Mesendoderm (in vitro differentiated cells): ENCODE measurements at regions not wholly inside any gene's neighbourhood (a gene's known extent, or its start where the extent isn't known, plus 50 kb on each side); places are given as distances from the start of the nearest gene placed in this dataset.

Source experiments
- DNase-seq: peaks from one replicate; pipeline ENCODE4 v3.0.0; 2013
- H2AK5ac ChIP-seq: 2 replicates; pipeline ENCODE4 v1.6.1; 2013; ENCODE audit warnings: low read length, inconsistent platforms
- H2BK120ac ChIP-seq: 2 replicates; pipeline ENCODE4 v1.6.1; 2013; ENCODE audit warnings: low read depth, mild to moderate bottlenecking, low read length, moderate library complexity, mixed read lengths
- H2BK15ac ChIP-seq: replicated peaks from 2 replicates; pipeline ENCODE4 v1.6.1; 2013; ENCODE audit warnings: low read depth, mild to moderate bottlenecking, moderate library complexity
- H2BK5ac ChIP-seq: 2 replicates; pipeline ENCODE4 v1.6.1; 2013; ENCODE audit warnings: low read length, inconsistent platforms
- H3K18ac ChIP-seq: 2 replicates; pipeline ENCODE4 v1.6.1; 2013; ENCODE audit warnings: mild to moderate bottlenecking, low read length, mixed read lengths
- H3K23ac ChIP-seq: one replicate; pipeline ENCODE4 v1.6.1; 2013; ENCODE audit warnings: low read length
- H3K27ac ChIP-seq: 2 replicates; pipeline ENCODE4 v1.5.1; 2013; ENCODE audit warnings: low read depth, mild to moderate bottlenecking, inconsistent platforms, low read length, moderate library complexity
- H3K27me3 ChIP-seq: 2 replicates; pipeline ENCODE4 v1.6.1; 2013; ENCODE audit warnings: low read length, control low read depth, mild to moderate bottlenecking, inconsistent platforms; ENCODE audit not compliant: insufficient read depth, poor library complexity
- H3K36me3 ChIP-seq: 2 replicates; pipeline ENCODE4 v1.6.1; 2013; ENCODE audit warnings: low read length, inconsistent platforms; ENCODE audit not compliant: control insufficient read depth, insufficient read depth
- H3K4ac ChIP-seq: one replicate; pipeline ENCODE4 v1.6.1; 2013; ENCODE audit warnings: low read depth, mild to moderate bottlenecking, low read length, moderate library complexity
- H3K4me1 ChIP-seq: 2 replicates; pipeline ENCODE4 v1.6.1; 2013; ENCODE audit warnings: low read depth, low read length, inconsistent platforms; ENCODE audit not compliant: control insufficient read depth
- H3K4me2 ChIP-seq: 2 replicates; pipeline ENCODE4 v1.6.1; 2013; ENCODE audit warnings: low read length
- H3K4me3 ChIP-seq: 2 replicates; pipeline ENCODE4 v1.5.1; 2013; ENCODE audit warnings: mild to moderate bottlenecking, low read length
- H3K56ac ChIP-seq: one replicate; pipeline ENCODE4 v1.6.1; 2013; ENCODE audit warnings: low read length
- H3K79me1 ChIP-seq: 2 replicates; pipeline ENCODE4 v1.6.1; 2013; ENCODE audit warnings: low read length, inconsistent platforms
- H3K79me2 ChIP-seq: 2 replicates; pipeline ENCODE4 v1.6.1; 2013; ENCODE audit warnings: mild to moderate bottlenecking, low read length; ENCODE audit not compliant: control insufficient read depth, insufficient read depth
- H3K9ac ChIP-seq: 2 replicates; pipeline ENCODE4 v1.6.1; 2013; ENCODE audit warnings: low read length, inconsistent platforms
- H4K5ac ChIP-seq: one replicate; pipeline ENCODE4 v1.6.1; 2013; ENCODE audit warnings: low read length
- H4K8ac ChIP-seq: one replicate; pipeline ENCODE4 v1.6.1; 2013; ENCODE audit warnings: low read depth, mild to moderate bottlenecking, control low read depth, low read length, moderate library complexity
- WGBS: extraction: QIAGEN DNeasy Blood & Tissue Kit; methylation state at CpG from one replicate; pipeline ENCODE4 v1.1.7; 2013; ENCODE audit warnings: low lambda C conversion rate, missing lambda C conversion rate; ENCODE audit not compliant: insufficient coverage; ENCODE audit errors: extremely low coverage; 5-methylcytosine and 5-hydroxymethylcytosine counted together

DNA sequence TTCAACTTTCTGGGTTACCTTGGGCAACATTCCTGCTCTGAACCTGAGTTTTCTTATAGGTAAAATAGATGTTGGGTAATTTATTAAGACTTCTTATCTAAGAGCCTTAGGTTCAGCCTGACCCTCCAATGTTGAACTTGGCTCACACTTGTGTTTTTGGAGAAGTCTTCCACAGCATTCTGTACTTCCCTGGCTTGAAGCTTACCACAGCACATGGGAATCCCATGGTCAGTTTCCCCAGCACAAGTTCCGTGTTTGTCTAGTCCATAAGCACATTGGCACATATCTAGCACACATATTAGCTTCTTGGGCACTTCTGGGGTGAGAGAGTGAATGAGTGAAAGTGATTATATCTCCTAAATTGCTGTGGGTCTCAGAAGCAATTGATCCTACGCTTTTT is 782.5 kb upstream of the HS6ST1 start:
- Histone ChIP-seq H2BK15ac (no peak overlapping the region), H3K4me1 (no peaks in the 10 kb centered on the region), H4K5ac (no peak overlapping the region), H3K9ac (no peak overlapping the region), H3K4me2 (no peak overlapping the region), H2AK5ac (no peak overlapping the region), H2BK5ac (no peak overlapping the region), H3K23ac (no peak overlapping the region), H3K56ac (no peak overlapping the region), H3K79me1 (no peaks in the 10 kb centered on the region), H4K8ac (no peak overlapping the region), H2BK120ac (no peak overlapping the region), H3K4ac (no peak overlapping the region), H3K36me3 (no peaks in the 10 kb centered on the region), H3K27ac (no peak overlapping the region), H3K27me3 (no peaks in the 10 kb centered on the region), H3K4me3 (no peak overlapping the region), H3K79me2 (no peaks in the 10 kb centered on the region), H3K18ac (no peak overlapping the region)
- no peak for DNase-seq
- WGBS = no CpG with 5 or more reads among the region's 2 CpGs

DNA sequence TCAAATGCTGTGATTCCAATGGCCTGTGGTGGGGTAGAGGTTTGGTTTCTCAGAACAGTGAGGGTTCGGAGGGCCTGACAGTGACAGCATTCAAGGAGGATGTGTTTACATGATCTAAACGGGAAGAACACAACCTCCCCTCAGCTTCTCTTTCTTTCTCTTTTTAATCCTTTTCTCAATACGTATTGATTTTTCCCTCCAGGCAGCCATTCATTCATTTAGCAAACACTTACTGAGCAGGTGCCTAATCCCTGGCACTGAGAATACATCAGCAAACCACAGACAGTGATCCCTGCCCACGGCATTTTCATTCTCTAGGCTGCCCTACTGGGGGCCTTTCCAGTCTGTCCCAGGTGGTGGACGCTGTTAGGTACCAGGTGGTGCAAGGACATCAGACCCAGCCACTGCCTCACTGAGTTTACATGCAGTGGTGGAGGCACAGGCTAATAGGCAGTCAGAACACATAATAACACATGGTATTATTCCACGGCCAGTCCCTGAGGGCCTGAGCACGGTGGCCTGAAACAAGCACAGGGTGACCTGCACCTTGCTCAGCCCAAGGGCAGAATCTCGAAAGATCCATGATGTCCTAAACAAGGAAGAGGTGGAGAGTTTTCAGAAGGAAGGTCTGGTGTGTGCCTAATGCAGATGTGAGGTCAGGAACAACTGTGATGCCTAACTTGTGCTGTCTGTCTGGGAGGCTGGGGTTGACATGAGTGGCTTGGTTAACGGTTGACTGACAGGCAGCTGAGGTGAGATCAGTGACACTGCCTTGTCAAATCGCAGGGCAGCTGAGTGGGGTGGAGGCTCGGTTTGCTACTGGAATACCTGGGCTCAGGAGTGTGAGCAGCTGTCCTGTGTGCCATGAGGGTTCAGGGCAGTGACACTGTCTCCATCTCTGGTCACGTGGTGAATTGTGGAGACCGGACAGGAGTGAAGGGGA is 785.5 kb upstream of the HS6ST1 start:
- no peak overlapping the region for H3K23ac ChIP-seq
- no peak overlapping the region for H2BK15ac ChIP-seq
- H3K9ac ChIP-seq = no peak overlapping the region
- WGBS = no CpG with 5 or more reads among the region's 13 CpGs
- H2AK5ac ChIP-seq = no peak overlapping the region
- no peak overlapping the region for H3K4me3 ChIP-seq
- H3K27ac ChIP-seq = no peak overlapping the region
- no peak overlapping the region for H4K5ac ChIP-seq
- H3K18ac ChIP-seq = no peak overlapping the region
- no peak overlapping the region for H3K56ac ChIP-seq
- no peaks in the 10 kb centered on the region for H3K36me3 ChIP-seq
- no peak overlapping the region for H4K8ac ChIP-seq
- no peaks in the 10 kb centered on the region for H3K79me1 ChIP-seq
- H2BK5ac ChIP-seq = no peak overlapping the region
- H2BK120ac ChIP-seq = no peak overlapping the region
- no peak overlapping the region for H3K4ac ChIP-seq
- no peaks in the 10 kb centered on the region for H3K27me3 ChIP-seq
- H3K4me1 ChIP-seq = no peaks in the 10 kb centered on the region
- no peaks in the 10 kb centered on the region for H3K79me2 ChIP-seq
- no peak for DNase-seq
- no peak overlapping the region for H3K4me2 ChIP-seq

DNA sequence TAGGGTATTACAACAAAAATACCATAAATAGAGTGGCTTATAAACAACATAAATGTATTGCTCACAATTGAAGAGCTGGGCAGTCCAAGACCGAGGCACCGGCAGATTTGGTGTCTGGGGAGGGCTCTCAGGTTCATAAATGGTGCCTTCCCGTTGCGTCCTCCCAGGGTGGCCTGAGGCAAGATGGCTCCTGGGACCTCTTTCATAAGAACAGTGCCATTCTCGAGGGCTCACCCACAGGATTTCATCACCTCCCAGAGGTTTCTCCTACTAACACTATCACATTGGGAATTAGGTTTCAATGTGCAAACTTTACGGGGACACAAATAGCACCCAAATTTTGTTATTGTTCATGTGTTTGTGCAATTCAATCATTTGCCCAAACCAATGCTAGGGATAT is 793.5 kb upstream of the HS6ST1 start:
- no peak overlapping the region for H2AK5ac ChIP-seq
- no peak overlapping the region for H2BK120ac ChIP-seq
- no peak overlapping the region for H3K4me3 ChIP-seq
- DNase-seq = no peak
- H2BK5ac ChIP-seq = no peak overlapping the region
- H3K4ac ChIP-seq = no peak overlapping the region
- no peaks in the 10 kb centered on the region for H3K27me3 ChIP-seq
- H3K79me1 ChIP-seq = no peaks in the 10 kb centered on the region
- H3K36me3 ChIP-seq = no peaks in the 10 kb centered on the region
- H4K8ac ChIP-seq = no peak overlapping the region
- H3K23ac ChIP-seq = no peak overlapping the region
- H3K56ac ChIP-seq = no peak overlapping the region
- no peak overlapping the region for H4K5ac ChIP-seq
- H2BK15ac ChIP-seq = no peak overlapping the region
- H3K4me1 ChIP-seq = no peaks in the 10 kb centered on the region
- no peak overlapping the region for H3K4me2 ChIP-seq
- no peak overlapping the region for H3K9ac ChIP-seq
- no peak overlapping the region for H3K18ac ChIP-seq
- WGBS = no CpG with 5 or more reads among the region's 6 CpGs
- no peaks in the 10 kb centered on the region for H3K79me2 ChIP-seq
- no peak overlapping the region for H3K27ac ChIP-seq

DNA sequence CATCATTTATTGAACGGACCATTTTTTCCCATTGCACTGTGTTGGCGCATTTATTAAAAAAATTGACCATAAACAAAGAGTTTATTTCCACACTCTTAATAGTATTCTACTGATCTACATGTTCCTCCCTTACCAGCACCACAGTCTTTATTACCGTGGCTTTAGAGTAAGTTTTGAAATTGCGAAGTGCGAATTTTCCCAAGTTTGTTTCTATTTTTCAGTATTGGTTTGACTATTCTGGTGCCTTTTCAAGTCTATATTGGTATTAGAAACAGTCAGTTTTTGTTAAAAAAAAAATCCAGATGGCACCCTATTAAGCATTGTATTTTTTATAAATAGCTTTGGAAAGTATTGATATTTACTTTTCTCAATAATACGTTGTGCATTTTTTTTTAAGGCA is 795.1 kb upstream of the HS6ST1 start:
- Histone ChIP-seq H3K4me3 (no peak overlapping the region), H3K9ac (no peak overlapping the region), H3K4ac (no peak overlapping the region), H3K56ac (no peak overlapping the region), H3K36me3 (no peaks in the 10 kb centered on the region), H3K27ac (no peak overlapping the region), H2BK5ac (no peak overlapping the region), H3K79me1 (no peaks in the 10 kb centered on the region), H2BK120ac (no peak overlapping the region), H3K18ac (no peak overlapping the region), H3K4me2 (no peak overlapping the region), H3K79me2 (no peaks in the 10 kb centered on the region), H4K8ac (no peak overlapping the region), H3K4me1 (no peaks in the 10 kb centered on the region), H3K27me3 (no peaks in the 10 kb centered on the region), H4K5ac (no peak overlapping the region), H2BK15ac (no peak overlapping the region), H2AK5ac (no peak overlapping the region), H3K23ac (no peak overlapping the region)
- no CpG with 5 or more reads among the region's 6 CpGs for WGBS
- no peak for DNase-seq

DNA sequence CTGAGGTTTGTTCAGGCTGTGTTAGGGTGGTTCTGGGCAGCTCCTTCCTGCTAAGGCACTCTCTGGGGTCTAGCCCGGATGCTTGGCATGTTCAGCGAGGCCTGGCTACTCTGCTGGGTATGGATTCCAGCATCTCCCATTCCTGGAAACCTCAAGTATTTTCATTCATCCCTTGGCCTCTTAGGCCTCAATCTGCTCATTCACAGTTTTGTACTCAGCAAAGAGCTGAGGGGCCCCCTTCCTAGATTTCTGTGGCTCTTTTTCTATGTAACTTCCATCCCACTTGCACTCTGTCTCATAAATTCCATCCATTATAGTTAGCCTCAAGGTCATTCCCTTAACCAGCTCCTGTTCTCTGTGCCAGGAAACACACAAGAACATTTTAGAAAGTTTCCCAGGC is 798.8 kb upstream of the HS6ST1 start:
- no CpG with 5 or more reads among the region's 2 CpGs for WGBS
- H2BK120ac ChIP-seq = no peak overlapping the region
- no peak overlapping the region for H3K4me2 ChIP-seq
- H2BK15ac ChIP-seq = no peak overlapping the region
- H3K4me1 ChIP-seq = no peaks in the 10 kb centered on the region
- no peaks in the 10 kb centered on the region for H3K27me3 ChIP-seq
- no peak overlapping the region for H3K27ac ChIP-seq
- H4K8ac ChIP-seq = no peak overlapping the region
- no peaks in the 10 kb centered on the region for H3K79me1 ChIP-seq
- no peak overlapping the region for H3K4me3 ChIP-seq
- H3K36me3 ChIP-seq = no peaks in the 10 kb centered on the region
- H2BK5ac ChIP-seq = no peak overlapping the region
- H3K9ac ChIP-seq = no peak overlapping the region
- no peak overlapping the region for H3K18ac ChIP-seq
- no peak overlapping the region for H3K23ac ChIP-seq
- H4K5ac ChIP-seq = no peak overlapping the region
- no peak for DNase-seq
- no peaks in the 10 kb centered on the region for H3K79me2 ChIP-seq
- no peak overlapping the region for H3K56ac ChIP-seq
- no peak overlapping the region for H2AK5ac ChIP-seq
- no peak overlapping the region for H3K4ac ChIP-seq

DNA sequence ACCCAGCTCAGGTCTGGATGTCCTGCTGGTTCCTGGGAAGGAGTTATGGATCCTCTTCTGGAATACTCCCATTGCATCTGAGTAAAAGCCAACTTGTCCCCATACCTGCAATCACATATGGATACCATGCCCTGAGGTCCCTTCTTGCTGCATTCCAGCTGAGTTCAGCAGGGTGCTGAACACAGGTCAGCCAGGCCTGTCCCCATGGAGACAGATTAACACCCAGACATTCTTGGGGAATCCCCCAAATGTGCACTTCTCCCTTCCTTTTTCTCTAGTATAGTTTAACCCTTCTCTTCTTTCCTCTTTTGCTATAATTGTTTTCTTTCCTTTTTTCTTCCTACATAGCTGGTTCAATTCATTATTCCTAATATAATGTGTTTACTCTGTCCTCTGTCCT is 799.6 kb upstream of the HS6ST1 start:
- H4K8ac ChIP-seq = no peak overlapping the region
- H3K9ac ChIP-seq = no peak overlapping the region
- no peak overlapping the region for H3K56ac ChIP-seq
- H2BK5ac ChIP-seq = no peak overlapping the region
- no peaks in the 10 kb centered on the region for H3K79me1 ChIP-seq
- H3K23ac ChIP-seq = no peak overlapping the region
- no peak overlapping the region for H4K5ac ChIP-seq
- H3K79me2 ChIP-seq = no peaks in the 10 kb centered on the region
- no peaks in the 10 kb centered on the region for H3K36me3 ChIP-seq
- H3K27me3 ChIP-seq = no peaks in the 10 kb centered on the region
- H3K4me1 ChIP-seq = no peaks in the 10 kb centered on the region
- H3K4ac ChIP-seq = no peak overlapping the region
- no peak overlapping the region for H3K27ac ChIP-seq
- no peak overlapping the region for H3K4me3 ChIP-seq
- no peak overlapping the region for H2BK120ac ChIP-seq
- H2AK5ac ChIP-seq = no peak overlapping the region
- DNase-seq = no peak
- no peak overlapping the region for H3K18ac ChIP-seq
- no peak overlapping the region for H2BK15ac ChIP-seq
- H3K4me2 ChIP-seq = no peak overlapping the region
